ELF-1 (cell line): ENCODE measurements at regions not wholly inside any gene's neighbourhood (a gene's known extent, or its start where the extent isn't known, plus 50 kb on each side); places are given as distances from the start of the nearest gene placed in this dataset.
"Not testable (repeated sequence)": the region's sequence is repeated elsewhere in the genome, so short reads cannot be mapped to it uniquely, and the experiment has no call there.

Source experiments
- DNase-seq: peaks from one replicate; pipeline ENCODE4 v3.0.0-alpha.2; 2016; ENCODE audit warnings: low read depth, low spot score

- DNase-seq: no peak
These were observed 85.5 kb downstream of the APIP start for GRCh38 chr11:34830648-34831047.

GRCh38 chr11:34830035-34830434 is 86.1 kb downstream of the APIP start:
- no peak for DNase-seq

- no peak for DNase-seq
These were observed 89.0 kb downstream of the APIP start for GRCh38 chr11:34827228-34827627.

GRCh38 chr11:34826384-34826726 is 89.8 kb downstream of the APIP start:
- DNase-seq: no peak

GRCh38 chr11:34825670-34826383 is 90.4 kb downstream of the APIP start:
- DNase-seq: peak; percentile 43

- no peak for DNase-seq
These were observed 90.9 kb downstream of the APIP start for GRCh38 chr11:34825315-34825669.

GRCh38 chr11:34824425-34824824 is 91.8 kb downstream of the APIP start:
- no peak for DNase-seq

GRCh38 chr11:34823639-34824038 is 92.5 kb downstream of the APIP start:
- DNase-seq: no peak

GRCh38 chr11:34823197-34823596 is 93.0 kb downstream of the APIP start:
- DNase-seq: no peak

GRCh38 chr11:34819740-34820482 is 96.3 kb downstream of the APIP start:
- DNase-seq: no peak

GRCh38 chr11:34817812-34818211 is 98.4 kb downstream of the APIP start:
- not testable (repeated sequence) for DNase-seq

- DNase-seq: no peak
These were observed 99.4 kb downstream of the APIP start for GRCh38 chr11:34816698-34817213.

GRCh38 chr11:34812905-34813576 is 103.1 kb downstream of the APIP start:
- no peak for DNase-seq

- DNase-seq: no peak
These were observed 104.3 kb downstream of the APIP start for GRCh38 chr11:34811858-34812257.

- no peak for DNase-seq
These were observed 106.0 kb downstream of the APIP start for GRCh38 chr11:34810107-34810562.

- DNase-seq: no peak
These were observed 106.7 kb downstream of the APIP start for GRCh38 chr11:34809191-34810106.

- DNase-seq: no peak
These were observed 109.3 kb downstream of the APIP start for GRCh38 chr11:34806875-34807274.

- DNase-seq: no peak
These were observed 110.2 kb downstream of the APIP start for GRCh38 chr11:34805937-34806336.

- no peak for DNase-seq
These were observed 116.3 kb downstream of the APIP start for GRCh38 chr11:34799848-34800247.

GRCh38 chr11:34798985-34799384 is 117.2 kb downstream of the APIP start:
- DNase-seq: no peak

GRCh38 chr11:34797497-34797896 is 118.7 kb downstream of the APIP start:
- not testable (repeated sequence) for DNase-seq
